HG03280 (cell line): ENCODE measurements at regions not wholly inside any gene's neighbourhood (a gene's known extent, or its start where the extent isn't known, plus 50 kb on each side); places are given as distances from the start of the nearest gene placed in this dataset.

Source experiments
- ATAC-seq: cut with Tn5 transposase; IDR thresholded peaks from one replicate; pipeline ENCODE4 v1.9.1; 2021; ENCODE audit warnings: mild to moderate bottlenecking, moderate library complexity; ENCODE audit not compliant: unreplicated experiment

GRCh38 chr2:160862226-160862625, 298.0 kb upstream of the TANK start:
- ATAC-seq, result no peak

DNA sequence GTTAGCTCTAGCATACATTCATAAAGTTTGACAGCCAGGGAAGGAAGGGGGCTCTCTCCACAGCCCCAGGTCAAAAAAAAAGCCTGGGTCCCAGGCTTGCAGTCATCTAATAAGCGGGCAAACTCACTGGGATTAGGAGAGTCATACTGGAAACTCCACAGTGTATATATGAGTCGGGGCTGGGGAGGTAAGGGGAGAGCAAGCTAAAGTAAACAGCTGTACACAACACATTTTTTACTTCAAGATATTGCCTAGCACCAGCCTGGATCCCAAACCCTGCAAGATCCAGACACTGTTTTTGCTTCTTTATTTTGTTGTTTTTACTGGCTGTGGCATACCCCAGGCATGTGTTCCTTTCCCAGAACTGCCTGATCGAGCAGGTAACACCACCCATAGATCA, 291.3 kb upstream of the TANK start:
- ATAC-seq, result no peak

DNA sequence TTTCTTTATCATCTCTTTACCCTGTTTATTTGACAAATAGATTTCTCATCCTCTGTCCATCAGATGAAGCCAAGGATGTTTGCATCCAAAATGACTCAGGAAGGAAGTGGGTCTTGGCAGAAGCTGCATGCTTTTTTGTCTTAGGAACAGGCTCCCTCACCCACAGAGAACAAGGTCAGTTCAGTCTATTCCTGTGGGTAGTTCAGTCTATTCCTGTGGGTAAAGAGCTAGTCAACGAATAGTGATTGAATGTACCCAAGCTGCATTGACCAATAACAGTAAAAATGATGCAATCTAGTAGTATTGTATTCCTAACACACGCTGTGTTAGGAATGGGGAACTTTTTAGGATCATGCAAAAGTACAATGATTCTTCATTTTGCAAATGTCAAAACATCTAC, 290.8 kb upstream of the TANK start:
- ATAC-seq, result no peak

- ATAC-seq, result no peak
Measured at GRCh38 chr2:160870729-160871465, 289.3 kb upstream of the TANK start.

GRCh38 chr2:160871953-160872352, 288.3 kb upstream of the TANK start:
- ATAC-seq, result no peak

GRCh38 chr2:160876029-160876428, 284.2 kb upstream of the TANK start:
- ATAC-seq, result no peak

GRCh38 chr2:160876765-160877164, 283.5 kb upstream of the TANK start:
- ATAC-seq, result no peak

- ATAC-seq, result no peak
Measured at GRCh38 chr2:160878618-160879017, 281.6 kb upstream of the TANK start.

DNA sequence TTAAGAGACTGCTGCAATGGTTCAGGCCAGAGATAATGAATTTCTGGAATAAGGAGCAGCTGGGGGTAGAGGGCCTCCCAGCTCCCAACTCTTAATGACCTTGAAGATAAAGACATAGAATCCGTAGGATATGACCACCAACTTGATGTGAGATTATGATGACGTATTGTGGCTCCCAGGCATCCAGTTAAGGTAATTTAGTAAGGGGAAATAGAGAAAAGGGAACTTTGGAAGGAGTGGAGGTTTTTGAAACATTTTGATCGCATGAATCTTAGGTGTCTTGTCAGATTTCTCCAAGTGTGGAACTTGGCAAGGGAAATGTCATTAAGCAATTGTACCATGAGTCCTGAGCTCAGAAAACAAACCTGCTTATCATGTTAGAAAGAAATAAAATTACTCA, 277.3 kb upstream of the TANK start:
- ATAC-seq, result no peak

- ATAC-seq, result no peak
Measured at GRCh38 chr2:160884056-160884455, 276.2 kb upstream of the TANK start.

- no peak for ATAC-seq
Measured at GRCh38 chr2:160889439-160890170, 270.6 kb upstream of the TANK start.

- ATAC-seq, result no peak
Measured at GRCh38 chr2:160890667-160891352, 269.4 kb upstream of the TANK start.

- ATAC-seq, result no peak
Measured at GRCh38 chr2:160891353-160891740, 268.9 kb upstream of the TANK start.

GRCh38 chr2:160892204-160892603, 268.0 kb upstream of the TANK start:
- no peak for ATAC-seq

- ATAC-seq, result no peak
Measured at GRCh38 chr2:160893581-160893980, 266.6 kb upstream of the TANK start.

DNA sequence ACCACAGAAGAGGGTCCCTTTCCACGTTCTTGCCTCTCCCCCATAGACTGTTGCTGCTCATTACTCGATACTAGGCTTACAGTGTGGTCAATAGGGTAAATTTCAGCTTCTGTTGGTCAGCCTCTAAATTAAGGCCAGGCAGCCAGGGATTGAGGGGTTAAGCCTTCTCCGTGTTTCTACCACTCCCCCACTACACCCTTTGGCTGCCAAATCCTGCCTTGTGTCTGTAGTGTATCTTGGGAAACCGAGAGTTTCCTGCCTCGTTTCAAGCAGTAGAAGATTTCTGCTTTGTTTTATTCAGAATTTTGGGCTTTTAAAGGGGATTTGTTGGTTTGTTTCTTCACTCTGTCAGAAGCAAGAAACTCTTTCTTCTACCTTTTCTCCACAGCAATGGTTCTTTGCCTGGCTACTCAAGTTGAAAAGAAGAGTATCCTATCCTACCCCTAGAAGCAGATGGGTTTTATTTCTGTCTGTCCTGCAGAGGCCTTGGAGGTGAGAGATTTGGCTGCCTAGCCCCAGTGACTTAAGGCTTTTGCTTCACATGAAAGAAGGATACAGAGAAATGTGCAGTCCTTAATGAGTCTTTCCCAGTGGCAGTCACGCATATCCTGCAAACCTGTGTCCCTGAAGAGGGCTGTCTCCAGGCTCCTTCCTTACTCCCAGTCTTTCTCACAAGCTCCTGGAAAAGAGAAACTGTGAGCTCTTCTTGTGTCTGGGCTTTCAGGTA, 261.5 kb upstream of the TANK start:
- ATAC-seq, result no peak

DNA sequence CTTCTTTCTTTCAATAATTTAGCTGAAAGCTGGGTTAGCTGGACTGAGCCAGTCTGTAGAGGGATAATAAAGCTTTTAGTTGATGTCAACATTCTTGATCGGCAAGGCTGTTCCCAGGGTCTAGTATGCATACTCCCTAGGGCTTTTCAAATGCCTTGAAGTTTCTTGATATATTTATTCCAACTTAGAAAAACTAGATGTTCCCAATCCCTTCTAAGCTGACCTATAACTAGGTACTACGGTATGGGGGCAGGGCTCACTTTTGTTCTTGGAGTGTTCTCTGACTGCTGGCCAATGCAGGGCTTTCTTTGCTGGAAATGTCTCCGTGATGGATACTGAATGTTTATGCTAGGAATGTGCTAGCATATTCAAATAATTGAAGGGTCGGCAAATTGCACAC, 258.6 kb upstream of the TANK start:
- ATAC-seq, result no peak

GRCh38 chr2:160905862-160906261, 254.4 kb upstream of the TANK start:
- no peak for ATAC-seq

GRCh38 chr2:160906878-160907277, 253.3 kb upstream of the TANK start:
- ATAC-seq, result no peak

DNA sequence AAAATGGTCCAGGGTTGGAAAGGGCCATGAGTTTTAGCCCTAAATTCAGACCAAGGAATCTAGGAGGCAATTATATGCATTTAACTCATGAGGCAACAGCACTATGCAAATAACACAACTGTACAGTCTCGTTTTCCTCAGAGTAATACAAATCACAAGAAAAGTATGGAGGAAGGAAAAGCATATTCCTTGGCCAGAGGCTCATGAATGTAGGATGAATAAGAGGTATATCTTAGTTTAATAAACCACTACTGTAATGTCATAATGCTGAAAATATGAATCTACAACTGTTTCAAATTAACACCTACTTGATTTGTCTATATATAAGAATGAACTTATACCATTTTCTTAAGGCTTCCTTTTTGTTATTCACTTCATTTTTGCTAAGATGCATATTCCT, 252.5 kb upstream of the TANK start:
- ATAC-seq, result no peak

- no peak for ATAC-seq
Measured at GRCh38 chr2:160908157-160908556, 252.1 kb upstream of the TANK start.
